Liver (tissue), 8 donors: ENCODE measurements at regions not wholly inside any gene's neighbourhood (a gene's known extent, or its start where the extent isn't known, plus 50 kb on each side); places are given as distances from the start of the nearest gene placed in this dataset.

Experiments
- DNase-seq: peaks from one replicate; pipeline ENCODE4 v3.0.0-alpha.2; 2017; ENCODE audit warnings: low spot score
- H3K27ac ChIP-seq, 2 donors: one replicate each; pipeline ENCODE4 v1.7.0; 2013; ENCODE audit warnings: inconsistent platforms in 2 of 2, low read length in 2 of 2, control low read depth in 1 of 2, low read depth in 1 of 2, mild to moderate bottlenecking in 1 of 2
- H3K27me3 ChIP-seq, 4 donors: one replicate each; pipeline versions ENCODE4 v1.6.1 to v1.7.0; 2013; ENCODE audit warnings: low read length in 3 of 4, inconsistent platforms in 1 of 4, mild to moderate bottlenecking in 1 of 4, moderate library complexity in 1 of 4; ENCODE audit not compliant: control insufficient read depth in 4 of 4, insufficient read depth in 4 of 4
- H3K36me3 ChIP-seq, 4 donors: one replicate each; pipeline versions ENCODE4 v1.6.1 to v1.7.0; 2013; ENCODE audit warnings: low read length in 3 of 4, mild to moderate bottlenecking in 3 of 4, low read depth in 1 of 4, moderate library complexity in 1 of 4; ENCODE audit not compliant: control insufficient read depth in 4 of 4, insufficient read depth in 3 of 4
- H3K4me1 ChIP-seq, 4 donors: one replicate each; pipeline versions ENCODE4 v1.6.1 to v1.7.0; 2013; ENCODE audit warnings: low read length in 3 of 4, mild to moderate bottlenecking in 3 of 4, moderate library complexity in 1 of 4; ENCODE audit not compliant: control insufficient read depth in 4 of 4, insufficient read depth in 4 of 4
- H3K4me3 ChIP-seq, 3 donors: one replicate each; pipeline versions ENCODE4 v1.6.1 to v1.7.0; 2013; ENCODE audit warnings: low read length in 3 of 3, control low read depth in 1 of 3, low read depth in 1 of 3, mild to moderate bottlenecking in 1 of 3
- H3K9ac ChIP-seq, 2 donors: one replicate each; pipeline ENCODE4 v1.7.0; 2013; ENCODE audit warnings: low read length in 2 of 2, mild to moderate bottlenecking in 2 of 2, moderate library complexity in 2 of 2, control low read depth in 1 of 2, low read depth in 1 of 2
- H3K9me3 ChIP-seq, 4 donors: one replicate each; pipeline versions ENCODE4 v1.6.1 to v1.7.0; 2013; ENCODE audit warnings: low read length in 3 of 4; ENCODE audit not compliant: control insufficient read depth in 4 of 4
- CTCF ChIP-seq: fragments of 150-350 bp; IDR thresholded peaks from 2 replicates; pipeline ENCODE4 v1.5.1; 2017; ENCODE audit warnings: improper control_type of control experiment, low read depth, low read length; ENCODE audit not compliant: missing input control
- EGR1 ChIP-seq, 2 donors: IDR thresholded peaks; 2 replicates each; pipeline ENCODE4 v1.6.1; 2016 to 2018; ENCODE audit warnings: antibody characterized with exemption in 2 of 2, low read depth in 2 of 2
- FOXA1 ChIP-seq: IDR thresholded peaks from 2 replicates; pipeline ENCODE4 v1.6.1; 2016; ENCODE audit warnings: antibody characterized with exemption
- FOXA2 ChIP-seq: IDR thresholded peaks from 2 replicates; pipeline ENCODE4 v1.6.1; 2016; ENCODE audit warnings: antibody characterized with exemption
- GABPA ChIP-seq, 2 donors: IDR thresholded peaks in 1 of 2; conservative IDR thresholded peaks in 1 of 2; 2 replicates each; pipeline ENCODE4 v1.6.1; 2016; ENCODE audit warnings: antibody characterized with exemption in 2 of 2, mild to moderate bottlenecking in 1 of 2, moderate library complexity in 1 of 2
- JUND ChIP-seq, 2 donors: IDR thresholded peaks; 2 replicates each; pipeline ENCODE4 v1.6.1; 2016; ENCODE audit warnings: antibody characterized with exemption in 2 of 2
- MAX ChIP-seq: IDR thresholded peaks from 2 replicates; pipeline ENCODE4 v1.6.1; 2016; ENCODE audit warnings: antibody characterized with exemption
- NR2F2 ChIP-seq: IDR thresholded peaks from 2 replicates; pipeline ENCODE4 v1.6.1; 2016; ENCODE audit warnings: antibody characterized with exemption
- RAD21 ChIP-seq, 2 donors: IDR thresholded peaks; 2 replicates each; pipeline ENCODE4 v1.6.1; 2016; ENCODE audit warnings: antibody characterized with exemption in 2 of 2, mild to moderate bottlenecking in 2 of 2
- RXRA ChIP-seq, 2 donors: IDR thresholded peaks; 2 replicates each; pipeline ENCODE4 v1.6.1; 2017 to 2018; ENCODE audit warnings: antibody characterized with exemption in 2 of 2, mild to moderate bottlenecking in 1 of 2
- TAF1 ChIP-seq: conservative IDR thresholded peaks from 2 replicates; pipeline ENCODE4 v1.6.1; 2016; ENCODE audit warnings: antibody characterized with exemption, mild to moderate bottlenecking
- ZBTB33 ChIP-seq: IDR thresholded peaks from 2 replicates; pipeline ENCODE4 v1.6.1; 2016; ENCODE audit warnings: antibody characterized with exemption
- WGBS: extraction: QIAGEN DNeasy Blood & Tissue Kit; methylation state at CpG from one replicate; pipeline ENCODE4 v1.1.7; 2013; 5-methylcytosine and 5-hydroxymethylcytosine counted together
- donor health status: healthy.
- donor health status: healthy.
- donor health status: healthy.
- donor health status: healthy.
- donor health status: healthy.

GRCh38 chr3:169022457-169022856 is 641.1 kb downstream of the MECOM start (continued):
- no peak for TF ChIP-seq RAD21 (IDR thresholded peaks at IDR 0.05)
- no peak for TF ChIP-seq NR2F2
- no peak for TF ChIP-seq MAX
- TF ChIP-seq RXRA (IDR thresholded peaks at IDR 0.05), result no peak
- no peak for TF ChIP-seq FOXA1
- TF ChIP-seq GABPA (IDR thresholded peaks at IDR 0.05 in 1 of 2, conservative IDR thresholded peaks at IDR 0.05 in 1 of 2), result no peak
- no peak for TF ChIP-seq EGR1 (IDR thresholded peaks at IDR 0.05; ENCODE audit: low read depth in 2 of 2)

GRCh38 chr3:169020371-169020770 is 643.1 kb downstream of the MECOM start:
- H3K36me3 ChIP-seq, result no peaks in the 10 kb centered on the region
- H3K27me3 ChIP-seq, result no peaks in the 10 kb centered on the region
- no peaks in the 10 kb centered on the region for H3K4me1 ChIP-seq
- H3K27ac ChIP-seq, result no peak overlapping the region
- no peak overlapping the region for H3K4me3 ChIP-seq
- no peak for DNase-seq
- no peak overlapping the region for H3K9ac ChIP-seq
- no peaks in the 10 kb centered on the region for H3K9me3 ChIP-seq
- no peak for TF ChIP-seq JUND (IDR thresholded peaks at IDR 0.05)
- no CpG with 5 or more reads among the region's 1 CpG for WGBS

- H3K9ac ChIP-seq, result no peak overlapping the region
- H3K4me1 ChIP-seq, result no peaks in the 10 kb centered on the region
- no peak overlapping the region for H3K27ac ChIP-seq
- H3K9me3 ChIP-seq, result no peaks in the 10 kb centered on the region
- DNase-seq, result no peak
- H3K27me3 ChIP-seq, result no peaks in the 10 kb centered on the region
- no peak overlapping the region for H3K4me3 ChIP-seq
- TF ChIP-seq TAF1 (no peak), ZBTB33 (no peak), FOXA2 (no peak), FOXA1 (no peak), MAX (no peak), CTCF (no peak)
- no peaks in the 10 kb centered on the region for H3K36me3 ChIP-seq
Measured at GRCh38 chr3:169009453-169009852, 654.1 kb downstream of the MECOM start.

- H3K4me1 ChIP-seq, result no peaks in the 10 kb centered on the region
- H3K27ac ChIP-seq, result no peak overlapping the region
- no peak for TF ChIP-seq FOXA1
- H3K9me3 ChIP-seq, result no peaks in the 10 kb centered on the region
- 35% methylated on average over 2 of the region's 2 CpGs for WGBS
- H3K4me3 ChIP-seq, result no peak overlapping the region
- H3K27me3 ChIP-seq, result no peaks in the 10 kb centered on the region
- no peak overlapping the region for H3K9ac ChIP-seq
- no peak for DNase-seq
- no peaks in the 10 kb centered on the region for H3K36me3 ChIP-seq
Measured at GRCh38 chr3:169008776-169009358, 654.6 kb downstream of the MECOM start.
